Sciatic nerve (tissue), 2 donors: ENCODE measurements at regions not wholly inside any gene's neighbourhood (a gene's known extent, or its start where the extent isn't known, plus 50 kb on each side); places are given as distances from the start of the nearest gene placed in this dataset.
"Not testable (repeated sequence)": the region's sequence is repeated elsewhere in the genome, so short reads cannot be mapped to it uniquely, and the experiment has no call there.

Source experiments
- ATAC-seq: fragments of 200-7000 bp; cut with Tn5 transposase; one replicate; pipeline ENCODE4 v1.9.1; 2020; ENCODE audit warnings: mild to moderate bottlenecking, moderate library complexity
- DNase-seq: peaks from one replicate; pipeline ENCODE4 v3.0.0-alpha.2; 2020; ENCODE audit warnings: low spot score
- intact Hi-C: fragments of 100-400 bp; cut with DNase I; formaldehyde crosslinking; loops from one replicate; pipeline ENCODE4 v1.14.2; 2022
- donor health status: DM: no; HTN: no; CAD: no.
- donor health status: DM: no; HTN: no; CAD: no.

GRCh38 chr2:39849982-39850526 is 71.0 kb upstream of the THUMPD2 start:
- ATAC-seq, result no peak
- intact Hi-C loops, result no loop called here

GRCh38 chr2:39849064-39849463 is 70.0 kb upstream of the THUMPD2 start:
- no peak for ATAC-seq
- DNase-seq, result no peak
- intact Hi-C loops, result no loop called here

More at GRCh38 chr2:39849982-39850526, 71.0 kb upstream of the THUMPD2 start:
- DNase-seq, result no peak

GRCh38 chr2:39845460-39846146 is 66.5 kb upstream of the THUMPD2 start:
- DNase-seq, result no peak
- no peak for ATAC-seq
- intact Hi-C loops, result no loop called here

- DNase-seq (no peak), ATAC-seq (no peak)
- intact Hi-C loops, result no loop called here
Measured at GRCh38 chr2:39839261-39839848, 60.3 kb upstream of the THUMPD2 start.

GRCh38 chr2:39838589-39838988 is 59.5 kb upstream of the THUMPD2 start:
- intact Hi-C loops, result no loop called here
- ATAC-seq, result no peak
- DNase-seq, result no peak

GRCh38 chr2:39837856-39838453 is 58.9 kb upstream of the THUMPD2 start:
- intact Hi-C loops, result no loop called here
- ATAC-seq (no peak), DNase-seq (no peak)

GRCh38 chr2:39836638-39837037 is 57.6 kb upstream of the THUMPD2 start:
- intact Hi-C loops, result no loop called here
- no peak for ATAC-seq
- DNase-seq, result no peak

- intact Hi-C loops, result no loop called here
- ATAC-seq (no peak), DNase-seq (no peak)
Measured at GRCh38 chr2:39834426-39834825, 55.4 kb upstream of the THUMPD2 start.

GRCh38 chr2:39830610-39831009 is 51.6 kb upstream of the THUMPD2 start:
- ATAC-seq, DNase-seq, intact Hi-C loops: not testable (repeated sequence)
